Esophagus squamous epithelium (tissue), 4 donors: ENCODE measurements at regions not wholly inside any gene's neighbourhood (a gene's known extent, or its start where the extent isn't known, plus 50 kb on each side); places are given as distances from the start of the nearest gene placed in this dataset.

Experiments
- CTCF ChIP-seq, 6 experiments: fragments of 450-650 bp in 4 of 6; fragments of 200-600 bp in 2 of 6; sonication (generic) in 2 of 6; IDR thresholded peaks; one replicate each; pipeline ENCODE4 v1.5.1; 2016 to 2019; ENCODE audit warnings: antibody characterized with exemption in 6 of 6, mild to moderate bottlenecking in 4 of 6, moderate library complexity in 4 of 6
- POLR2A ChIP-seq, 4 donors: fragments of 450-650 bp; IDR thresholded peaks; one replicate each; pipeline ENCODE4 v1.6.1; 2017; ENCODE audit warnings: antibody characterized with exemption in 4 of 4, mild to moderate bottlenecking in 4 of 4, moderate library complexity in 3 of 4

GRCh38 chr22:22776121-22776520 is 111.5 kb upstream of the IGLL5 start:
- no peak for TF ChIP-seq CTCF (IDR thresholded peaks at IDR 0.05)
- no peak for TF ChIP-seq POLR2A (IDR thresholded peaks at IDR 0.05)
